ENCODE measurements at regions not wholly inside any gene's neighbourhood (a gene's known extent, or its start where the extent isn't known, plus 50 kb on each side); places are given as distances from the start of the nearest gene placed in this dataset.

- Histone ChIP-seq H3K27ac (no peak overlapping the region), H3K36me3 (no peaks in the 10 kb centered on the region), H3K4me3 (no peak overlapping the region), H3K9me3 (no peaks in the 10 kb centered on the region), H3K4me1 (no peaks in the 10 kb centered on the region), H3K27me3 (no peaks in the 10 kb centered on the region)
- no peak for TF ChIP-seq POLR2A (IDR thresholded peaks at IDR 0.05)
- no peak for TF ChIP-seq CTCF (IDR thresholded peaks at IDR 0.05)
- no peak for TF ChIP-seq EP300 (IDR thresholded peaks at IDR 0.05)
- TF ChIP-seq POLR2AphosphoS5 (IDR thresholded peaks at IDR 0.05): no peak
- ATAC-seq (ENCODE audit: low FRiP score in 2 of 2) (no peak), DNase-seq (no peak)
- 82 to 88% methylated on average over 3 of the region's 3 CpGs for WGBS, 2 donors
These were observed 152.7 kb downstream of the URI1 start for GRCh38 chr19:30094756-30095140.

GRCh38 chr19:30095171-30095570, 153.1 kb downstream of the URI1 start:
- no peak overlapping the region for H3K4me3 ChIP-seq
- H3K36me3 ChIP-seq: no peaks in the 10 kb centered on the region
- no peak overlapping the region for H3K27ac ChIP-seq
- no peaks in the 10 kb centered on the region for H3K9me3 ChIP-seq
- H3K27me3 ChIP-seq: no peaks in the 10 kb centered on the region
- 75 to 83% methylated on average over 2 to 3 of the region's 3 CpGs for WGBS, 2 donors
- no peaks in the 10 kb centered on the region for H3K4me1 ChIP-seq
- DNase-seq (peak in 1 of 2 donors; percentile 37), ATAC-seq (ENCODE audit: low FRiP score in 2 of 2) (no peak)
- TF ChIP-seq EP300 (IDR thresholded peaks at IDR 0.05) (no peak), CTCF (IDR thresholded peaks at IDR 0.05) (no peak), POLR2AphosphoS5 (IDR thresholded peaks at IDR 0.05) (no peak), POLR2A (IDR thresholded peaks at IDR 0.05) (no peak)

GRCh38 chr19:30096596-30097370, 154.7 kb downstream of the URI1 start:
- Histone ChIP-seq H3K9me3 (no peaks in the 10 kb centered on the region), H3K36me3 (no peaks in the 10 kb centered on the region), H3K4me3 (no peak overlapping the region), H3K4me1 (no peaks in the 10 kb centered on the region), H3K27me3 (no peaks in the 10 kb centered on the region), H3K27ac (no peak overlapping the region)
- WGBS, 2 donors: 86 to 92% methylated on average over 19 of the region's 19 CpGs
- peak in 1 of 2 donors; percentile 68 for DNase-seq
- no peak for ATAC-seq (ENCODE audit: low FRiP score in 2 of 2)
- TF ChIP-seq POLR2A (IDR thresholded peaks at IDR 0.05) (no peak), POLR2AphosphoS5 (IDR thresholded peaks at IDR 0.05) (no peak), CTCF (IDR thresholded peaks at IDR 0.05) (no peak), EP300 (IDR thresholded peaks at IDR 0.05) (no peak)

GRCh38 chr19:30097746-30098280, 155.8 kb downstream of the URI1 start:
- H3K4me3 ChIP-seq: no peak overlapping the region
- no peaks in the 10 kb centered on the region for H3K27me3 ChIP-seq
- no peak for DNase-seq
- no peaks in the 10 kb centered on the region for H3K4me1 ChIP-seq
- no peaks in the 10 kb centered on the region for H3K9me3 ChIP-seq
- TF ChIP-seq EP300 (IDR thresholded peaks at IDR 0.05): no peak
- TF ChIP-seq POLR2A (IDR thresholded peaks at IDR 0.05): no peak
- TF ChIP-seq CTCF (IDR thresholded peaks at IDR 0.05): no peak
- TF ChIP-seq POLR2AphosphoS5 (IDR thresholded peaks at IDR 0.05): no peak
- no peak overlapping the region for H3K27ac ChIP-seq
- WGBS, 2 donors: 86% methylated on average over 9 of the region's 9 CpGs
- no peaks in the 10 kb centered on the region for H3K36me3 ChIP-seq
- ATAC-seq (ENCODE audit: low FRiP score in 2 of 2): no peak

GRCh38 chr19:30102239-30102638, 160.2 kb downstream of the URI1 start:
- Histone ChIP-seq H3K9me3 (no peaks in the 10 kb centered on the region), H3K27ac (no peak overlapping the region), H3K4me3 (no peak overlapping the region), H3K27me3 (no peaks in the 10 kb centered on the region), H3K4me1 (no peaks in the 10 kb centered on the region), H3K36me3 (no peaks in the 10 kb centered on the region)
- TF ChIP-seq CTCF (IDR thresholded peaks at IDR 0.05): no peak
- no peak for TF ChIP-seq POLR2AphosphoS5 (IDR thresholded peaks at IDR 0.05)
- no peak for TF ChIP-seq POLR2A (IDR thresholded peaks at IDR 0.05)
- no peak for TF ChIP-seq EP300 (IDR thresholded peaks at IDR 0.05)
- DNase-seq: no peak
- 97 to 98% methylated on average over 4 to 6 of the region's 6 CpGs for WGBS, 2 donors
- no peak for ATAC-seq (ENCODE audit: low FRiP score in 2 of 2)

All from upper lobe of left lung (tissue), 6 donors.